ENCODE measurements at regions not wholly inside any gene's neighbourhood (a gene's known extent, or its start where the extent isn't known, plus 50 kb on each side); places are given as distances from the start of the nearest gene placed in this dataset.

DNA sequence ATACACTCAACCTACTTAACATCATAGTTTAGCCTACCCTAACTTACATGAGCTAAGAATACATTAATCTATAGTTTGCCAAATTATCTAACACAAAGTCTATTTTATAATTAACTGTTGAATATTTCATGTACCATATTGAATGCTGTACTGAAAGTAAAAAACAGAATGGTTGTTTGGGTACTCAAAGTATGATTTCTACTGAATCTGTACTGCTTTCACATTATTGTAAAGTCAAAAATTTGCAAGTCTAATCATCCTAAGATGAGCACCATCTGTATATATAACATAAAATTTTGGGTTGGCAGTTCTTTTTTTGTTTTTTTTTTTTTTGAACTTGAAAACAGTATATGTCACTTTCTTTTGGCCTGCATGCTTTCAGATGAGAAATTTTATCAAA lies 1212.6 kb downstream of the SLITRK5 start:
- TF ChIP-seq SREBF2 (IDR thresholded peaks at IDR 0.05) (no peak), RNF2 (IDR thresholded peaks at IDR 0.05; ENCODE audit: borderline replicate concordance, low read depth) (no peak), CTCF (IDR thresholded peaks at IDR 0.05) (no peak), POLR2A (IDR thresholded peaks at IDR 0.05; ENCODE audit: low read length) (no peak)
